ENCODE measurements at regions not wholly inside any gene's neighbourhood (a gene's known extent, or its start where the extent isn't known, plus 50 kb on each side); places are given as distances from the start of the nearest gene placed in this dataset.

GRCh38 chr5:91742550-91742949 is 359.4 kb upstream of the ARRDC3 start:
- DNase-seq = no peak

- DNase-seq = no peak
Observed at GRCh38 chr5:91741764-91742505, 358.8 kb upstream of the ARRDC3 start.

GRCh38 chr5:91730026-91730425 is 346.9 kb upstream of the ARRDC3 start:
- DNase-seq = no peak

- no peak for DNase-seq
Observed at GRCh38 chr5:91727463-91727862, 344.3 kb upstream of the ARRDC3 start.

GRCh38 chr5:91722736-91723467 is 339.8 kb upstream of the ARRDC3 start:
- DNase-seq = no peak

- no peak for DNase-seq
Observed at GRCh38 chr5:91712718-91713117, 329.6 kb upstream of the ARRDC3 start.

GRCh38 chr5:91707521-91707841 is 324.4 kb upstream of the ARRDC3 start:
- DNase-seq = no peak

GRCh38 chr5:91706785-91707520 is 323.8 kb upstream of the ARRDC3 start:
- no peak for DNase-seq

- DNase-seq = no peak
Observed at GRCh38 chr5:91703128-91703527, 320.0 kb upstream of the ARRDC3 start.

- no peak for DNase-seq
Observed at GRCh38 chr5:91699429-91699828, 316.3 kb upstream of the ARRDC3 start.

GRCh38 chr5:91691592-91691991 is 308.5 kb upstream of the ARRDC3 start:
- no peak for DNase-seq

- no peak for DNase-seq
Observed at GRCh38 chr5:91690921-91691320, 307.8 kb upstream of the ARRDC3 start.

- DNase-seq = no peak
Observed at GRCh38 chr5:91687430-91687829, 304.3 kb upstream of the ARRDC3 start.

GRCh38 chr5:91684625-91685024 is 301.5 kb upstream of the ARRDC3 start:
- no peak for DNase-seq

- no peak for DNase-seq
Observed at GRCh38 chr5:91670563-91670962, 287.4 kb upstream of the ARRDC3 start.

- DNase-seq = no peak
Observed at GRCh38 chr5:91670122-91670521, 287.0 kb upstream of the ARRDC3 start.

- DNase-seq = no peak
Observed at GRCh38 chr5:91668261-91668660, 285.1 kb upstream of the ARRDC3 start.

GRCh38 chr5:91652678-91653077 is 269.6 kb upstream of the ARRDC3 start:
- no peak for DNase-seq

GRCh38 chr5:91651704-91652103 is 268.6 kb upstream of the ARRDC3 start:
- DNase-seq = no peak

GRCh38 chr5:91645347-91645746 is 262.2 kb upstream of the ARRDC3 start:
- no peak for DNase-seq

GRCh38 chr5:91643797-91644196 is 260.7 kb upstream of the ARRDC3 start:
- DNase-seq = no peak

- no peak for DNase-seq
Observed at GRCh38 chr5:91642581-91642980, 259.5 kb upstream of the ARRDC3 start.

GRCh38 chr5:91641730-91642350 is 258.7 kb upstream of the ARRDC3 start:
- DNase-seq = no peak

- DNase-seq = no peak
Observed at GRCh38 chr5:91639744-91640143, 256.6 kb upstream of the ARRDC3 start.
